Heart right ventricle (tissue), 16 donors: ENCODE measurements at regions not wholly inside any gene's neighbourhood (a gene's known extent, or its start where the extent isn't known, plus 50 kb on each side); places are given as distances from the start of the nearest gene placed in this dataset.

Experiments
- ATAC-seq, 8 donors: fragments of 200-7000 bp; cut with Tn5 transposase; one replicate each; pipeline ENCODE4 v1.9.1; 2020; ENCODE audit warnings: mild to moderate bottlenecking in 8 of 8, moderate library complexity in 8 of 8, moderate number of reproducible peaks in 1 of 8
- DNase-seq, 2 donors: peaks; one replicate each; pipeline ENCODE4 v3.0.0-alpha.2; 2020
- H3K27ac ChIP-seq, 10 donors: fragments of 200-600 bp; sonication (generic) in 2 of 10; one replicate each; pipeline versions ENCODE4 v1.5.0 to v1.8.0; 2020 to 2022; ENCODE audit warnings: mild to moderate bottlenecking in 3 of 10
- H3K27me3 ChIP-seq, 7 donors: fragments of 200-600 bp; one replicate each; pipeline ENCODE4 v1.8.0; 2021 to 2022; ENCODE audit warnings: mild to moderate bottlenecking in 2 of 7
- H3K36me3 ChIP-seq, 9 donors: fragments of 200-600 bp; sonication (generic) in 1 of 9; one replicate each; pipeline versions ENCODE4 v1.5.0 to v1.8.0; 2020 to 2022; ENCODE audit warnings: mild to moderate bottlenecking in 2 of 9
- H3K4me1 ChIP-seq, 9 donors: fragments of 200-600 bp; sonication (generic) in 1 of 9; one replicate each; pipeline versions ENCODE4 v1.5.0 to v1.8.0; 2020 to 2022; ENCODE audit warnings: mild to moderate bottlenecking in 4 of 9
- H3K4me3 ChIP-seq, 10 donors: fragments of 200-600 bp; sonication (generic) in 2 of 10; one replicate each; pipeline versions ENCODE4 v1.5.0 to v1.8.0; 2020 to 2022; ENCODE audit warnings: mild to moderate bottlenecking in 7 of 10, moderate library complexity in 2 of 10
- H3K9me3 ChIP-seq, 11 donors: fragments of 200-600 bp in 10 of 11; sonication (generic) in 2 of 11; one replicate each; pipeline versions ENCODE4 v1.5.0 to v1.8.0; 2013 to 2022; ENCODE audit warnings: mild to moderate bottlenecking in 2 of 11, control low read depth in 1 of 11, moderate library complexity in 1 of 11
- CTCF ChIP-seq, 9 donors: fragments of 200-600 bp; sonication (generic) in 2 of 9; IDR thresholded peaks; one replicate each; pipeline versions ENCODE4 v1.5.0 to v1.8.0; 2021 to 2022; ENCODE audit warnings: antibody characterized with exemption in 9 of 9, mild to moderate bottlenecking in 5 of 9, moderate library complexity in 1 of 9
- WGBS, 2 donors: extraction: QIAGEN DNeasy Blood & Tissue Kit; methylation state at CpG; one replicate each; pipeline ENCODE4 v1.1.7; 2013; ENCODE audit warnings: inconsistent platforms in 1 of 2; 5-methylcytosine and 5-hydroxymethylcytosine counted together
- intact Hi-C, 10 donors: fragments of 100-400 bp; cut with DNase I; formaldehyde crosslinking; loops; one replicate each; pipeline versions ENCODE4 v1.11.1 to v1.14.2; 2022
- donor health status: Arrhythmogenic right ventricular cardiomyopathy.
- donor health status: ischemic (EF 13 %, LVEDD 7.1; RV severe dilation, severe dysfunction).
- donor health status: healthy with polysubstance abuse.
- donor health status: DM: no; HTN: yes; CAD: no.
- donor health status: DM: no; HTN: no; CAD: no.
- donor health status: ischemic (EF 25% LVEDD 6.9; RV normal size, moderate dysfunction).
- donor health status: ischemic (EF 25% LVEDD 5.7; RV mildly dilated, moderate dysfunction).
- donor health status: healthy.
- donor health status: DM: yes; HTN: yes; CAD: no.
- donor health status: Ischemic cardiomyopathy.
- donor health status: ischemic (EF 35%, LVEDD 5.7; RV mildly dilated, moderate dysfunction).
- donor health status: nonischemic (EF 11% LVEDD 7.7; RV severe dilation, severe dysfunction).
- donor health status: DM: yes; HTN: yes; CAD: no.
- donor health status: PGD.
- donor health status: ischemic (EF 29% LVEDD 5.4; RV normal size, mild dysfunction).
- donor health status: nonischemic (EF 23%, LVEDD 6.1; RV moderate dilation, normal function).

- no peaks in the 10 kb centered on the region for H3K27me3 ChIP-seq
- H3K4me1 ChIP-seq = no peaks in the 10 kb centered on the region
- ATAC-seq = no peak
- no peak overlapping the region for H3K4me3 ChIP-seq
- peaks cover 0 to 22% (median 0%) of the 10 kb centered on the region in 11 donors for H3K9me3 ChIP-seq
- 74 to 79% methylated on average over 8 of the region's 8 CpGs for WGBS, 2 donors
- DNase-seq = no peak
- TF ChIP-seq CTCF (IDR thresholded peaks at IDR 0.05) = no peak
- H3K27ac ChIP-seq = no peak overlapping the region
- H3K36me3 ChIP-seq = no peaks in the 10 kb centered on the region
- intact Hi-C loops = no loop called here
These were observed 849.0 kb downstream of the RNF144A start for GRCh38 chr2:7766088-7766722.

- ATAC-seq (peak in 1 of 8 donors; percentile 18), DNase-seq (no peak)
- WGBS, 2 donors = 95 to 98% methylated on average over 26 of the region's 26 CpGs
These were observed 849.9 kb downstream of the RNF144A start for GRCh38 chr2:7766978-7767565.

GRCh38 chr2:7767902-7768301 is 850.7 kb downstream of the RNF144A start:
- TF ChIP-seq CTCF (IDR thresholded peaks at IDR 0.05) = no peak
- Histone ChIP-seq H3K9me3 (peaks cover 0 to 18% (median 0%) of the 10 kb centered on the region in 11 donors), H3K4me1 (peaks cover 0 to 3% (median 0%) of the 10 kb centered on the region in 9 donors), H3K27me3 (no peaks in the 10 kb centered on the region), H3K27ac (no peak overlapping the region), H3K36me3 (no peaks in the 10 kb centered on the region), H3K4me3 (no peak overlapping the region)
- no peak for ATAC-seq
- 97 to 100% methylated on average over 4 of the region's 4 CpGs for WGBS, 2 donors
- intact Hi-C loops = no loop called here
- DNase-seq = no peak

More at GRCh38 chr2:7766978-7767565, 849.9 kb downstream of the RNF144A start:
- H3K36me3 ChIP-seq = no peaks in the 10 kb centered on the region
- peaks cover 0 to 22% (median 0%) of the 10 kb centered on the region in 11 donors for H3K9me3 ChIP-seq
- TF ChIP-seq CTCF (IDR thresholded peaks at IDR 0.05) = no peak
- no peaks in the 10 kb centered on the region for H3K27me3 ChIP-seq
- H3K27ac ChIP-seq = no peak overlapping the region
- H3K4me3 ChIP-seq = no peak overlapping the region
- intact Hi-C loops = no loop called here
- H3K4me1 ChIP-seq = no peaks in the 10 kb centered on the region

GRCh38 chr2:7771781-7772180 is 854.6 kb downstream of the RNF144A start:
- Histone ChIP-seq H3K36me3 (no peaks in the 10 kb centered on the region), H3K9me3 (no peaks in the 10 kb centered on the region), H3K27ac (no peak overlapping the region), H3K4me1 (peaks cover 0 to 17% (median 0%) of the 10 kb centered on the region in 9 donors), H3K4me3 (no peak overlapping the region), H3K27me3 (no peaks in the 10 kb centered on the region)
- WGBS, 2 donors = 94% methylated on average over 5 of the region's 5 CpGs
- TF ChIP-seq CTCF (IDR thresholded peaks at IDR 0.05) = no peak
- intact Hi-C loops = no loop called here
- no peak for DNase-seq
- no peak for ATAC-seq
